PC-3 (cell line): ENCODE measurements at regions not wholly inside any gene's neighbourhood (a gene's known extent, or its start where the extent isn't known, plus 50 kb on each side); places are given as distances from the start of the nearest gene placed in this dataset.

Experiments
- EZH2 ChIP-seq: fragments of 300-600 bp; sonication (generic); IDR thresholded peaks from one replicate; pipeline ENCODE4 v1.6.1; 2017; ENCODE audit warnings: antibody characterized with exemption, mild to moderate bottlenecking, low read length; ENCODE audit not compliant: unreplicated experiment
- EZH2phosphoT487 ChIP-seq: fragments of 300-600 bp; sonication (generic); IDR thresholded peaks from 2 replicates; pipeline ENCODE4 v1.6.1; 2018; ENCODE audit warnings: mild to moderate bottlenecking, antibody characterized with exemption, low read length, borderline replicate concordance
- TF ChIP-seq, protein P1 (sequence below): fragments of 300-600 bp; sonication (generic); conservative IDR thresholded peaks from 2 replicates; pipeline ENCODE4 v1.5.1; 2017; ENCODE audit warnings: antibody characterized with exemption, low read depth, mild to moderate bottlenecking, low read length

DNA sequence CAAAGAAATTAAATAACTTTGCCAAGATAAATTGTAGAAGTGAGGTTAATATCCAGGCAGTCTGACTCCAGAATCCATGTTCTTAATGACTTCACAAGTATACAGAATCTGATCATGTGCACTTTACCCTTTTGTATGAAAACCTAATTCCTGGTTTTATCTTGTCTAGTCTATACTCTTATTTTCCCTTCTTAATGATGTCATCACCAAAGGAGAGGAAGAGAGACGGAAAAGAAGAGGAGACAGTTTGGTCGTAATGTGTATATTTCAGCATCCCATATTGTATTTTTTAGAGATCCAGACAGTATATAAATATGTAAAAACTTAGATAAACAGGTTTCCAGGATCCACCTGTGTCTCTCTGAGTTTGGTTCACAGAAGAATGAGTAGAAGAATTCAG lies 159.9 kb upstream of the MDFIC start:
- TF ChIP-seq EZH2phosphoT487, result no peak
- TF ChIP-seq, protein P1, sequence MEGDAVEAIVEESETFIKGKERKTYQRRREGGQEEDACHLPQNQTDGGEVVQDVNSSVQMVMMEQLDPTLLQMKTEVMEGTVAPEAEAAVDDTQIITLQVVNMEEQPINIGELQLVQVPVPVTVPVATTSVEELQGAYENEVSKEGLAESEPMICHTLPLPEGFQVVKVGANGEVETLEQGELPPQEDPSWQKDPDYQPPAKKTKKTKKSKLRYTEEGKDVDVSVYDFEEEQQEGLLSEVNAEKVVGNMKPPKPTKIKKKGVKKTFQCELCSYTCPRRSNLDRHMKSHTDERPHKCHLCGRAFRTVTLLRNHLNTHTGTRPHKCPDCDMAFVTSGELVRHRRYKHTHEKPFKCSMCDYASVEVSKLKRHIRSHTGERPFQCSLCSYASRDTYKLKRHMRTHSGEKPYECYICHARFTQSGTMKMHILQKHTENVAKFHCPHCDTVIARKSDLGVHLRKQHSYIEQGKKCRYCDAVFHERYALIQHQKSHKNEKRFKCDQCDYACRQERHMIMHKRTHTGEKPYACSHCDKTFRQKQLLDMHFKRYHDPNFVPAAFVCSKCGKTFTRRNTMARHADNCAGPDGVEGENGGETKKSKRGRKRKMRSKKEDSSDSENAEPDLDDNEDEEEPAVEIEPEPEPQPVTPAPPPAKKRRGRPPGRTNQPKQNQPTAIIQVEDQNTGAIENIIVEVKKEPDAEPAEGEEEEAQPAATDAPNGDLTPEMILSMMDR, result no peak
- TF ChIP-seq EZH2, result no peak
